ENCODE measurements at regions not wholly inside any gene's neighbourhood (a gene's known extent, or its start where the extent isn't known, plus 50 kb on each side); places are given as distances from the start of the nearest gene placed in this dataset.

GRCh38 chr22:48444320-48445112, 1383.2 kb downstream of the BRD1 start:
- H3K9me3 ChIP-seq (ENCODE audit: low read depth) = no peaks in the 10 kb centered on the region
- H3K27me3 ChIP-seq = no peaks in the 10 kb centered on the region
- H3K4me1 ChIP-seq (ENCODE audit: low read depth) = no peaks in the 10 kb centered on the region
- TF ChIP-seq CTCF (IDR thresholded peaks at IDR 0.05; ENCODE audit: low read depth, low read length) = no peak
- H3K36me3 ChIP-seq = no peaks in the 10 kb centered on the region
- H3K4me3 ChIP-seq = no peak overlapping the region
- H3K27ac ChIP-seq = no peak overlapping the region
- DNase-seq (ENCODE audit: low read depth in 1 of 2, low spot score in 1 of 2) = no peak

GRCh38 chr22:48443680-48444079, 1384.0 kb downstream of the BRD1 start:
- no peak for TF ChIP-seq CTCF (IDR thresholded peaks at IDR 0.05; ENCODE audit: low read depth, low read length)
- H3K27ac ChIP-seq = no peak overlapping the region
- no peaks in the 10 kb centered on the region for H3K9me3 ChIP-seq (ENCODE audit: low read depth)
- H3K4me3 ChIP-seq = no peak overlapping the region
- no peaks in the 10 kb centered on the region for H3K4me1 ChIP-seq (ENCODE audit: low read depth)
- no peak for DNase-seq (ENCODE audit: low read depth in 1 of 2, low spot score in 1 of 2)
- no peaks in the 10 kb centered on the region for H3K27me3 ChIP-seq
- no peaks in the 10 kb centered on the region for H3K36me3 ChIP-seq

GRCh38 chr22:48442663-48443062, 1385.0 kb downstream of the BRD1 start:
- no peaks in the 10 kb centered on the region for H3K36me3 ChIP-seq
- no peaks in the 10 kb centered on the region for H3K9me3 ChIP-seq (ENCODE audit: low read depth)
- H3K4me3 ChIP-seq = no peak overlapping the region
- no peaks in the 10 kb centered on the region for H3K4me1 ChIP-seq (ENCODE audit: low read depth)
- H3K27me3 ChIP-seq = no peaks in the 10 kb centered on the region
- no peak for DNase-seq (ENCODE audit: low read depth in 1 of 2, low spot score in 1 of 2)
- H3K27ac ChIP-seq = no peak overlapping the region
- no peak for TF ChIP-seq CTCF (IDR thresholded peaks at IDR 0.05; ENCODE audit: low read depth, low read length)

- no peaks in the 10 kb centered on the region for H3K36me3 ChIP-seq
- TF ChIP-seq CTCF (IDR thresholded peaks at IDR 0.05; ENCODE audit: low read depth, low read length) = no peak
- H3K4me1 ChIP-seq (ENCODE audit: low read depth) = no peaks in the 10 kb centered on the region
- no peaks in the 10 kb centered on the region for H3K27me3 ChIP-seq
- H3K4me3 ChIP-seq = no peak overlapping the region
- H3K27ac ChIP-seq = no peak overlapping the region
- DNase-seq (ENCODE audit: low read depth in 1 of 2, low spot score in 1 of 2) = no peak
- no peaks in the 10 kb centered on the region for H3K9me3 ChIP-seq (ENCODE audit: low read depth)
Measured at GRCh38 chr22:48441553-48441850, 1386.2 kb downstream of the BRD1 start.

- H3K9me3 ChIP-seq (ENCODE audit: low read depth) = no peaks in the 10 kb centered on the region
- H3K27me3 ChIP-seq = no peaks in the 10 kb centered on the region
- no peaks in the 10 kb centered on the region for H3K4me1 ChIP-seq (ENCODE audit: low read depth)
- TF ChIP-seq CTCF (IDR thresholded peaks at IDR 0.05; ENCODE audit: low read depth, low read length) = no peak
- H3K4me3 ChIP-seq = no peak overlapping the region
- H3K27ac ChIP-seq = no peak overlapping the region
- no peaks in the 10 kb centered on the region for H3K36me3 ChIP-seq
- no peak for DNase-seq (ENCODE audit: low read depth in 1 of 2, low spot score in 1 of 2)
Measured at GRCh38 chr22:48440673-48441552, 1386.8 kb downstream of the BRD1 start.
